Heart right ventricle (tissue), 16 donors: ENCODE measurements at regions not wholly inside any gene's neighbourhood (a gene's known extent, or its start where the extent isn't known, plus 50 kb on each side); places are given as distances from the start of the nearest gene placed in this dataset.

Experiments used
- ATAC-seq, 8 donors: fragments of 200-7000 bp; cut with Tn5 transposase; one replicate each; pipeline ENCODE4 v1.9.1; 2020; ENCODE audit warnings: mild to moderate bottlenecking in 8 of 8, moderate library complexity in 8 of 8, moderate number of reproducible peaks in 1 of 8
- DNase-seq, 2 donors: peaks; one replicate each; pipeline ENCODE4 v3.0.0-alpha.2; 2020
- H3K27ac ChIP-seq, 10 donors: fragments of 200-600 bp; sonication (generic) in 2 of 10; one replicate each; pipeline versions ENCODE4 v1.5.0 to v1.8.0; 2020 to 2022; ENCODE audit warnings: mild to moderate bottlenecking in 3 of 10
- H3K27me3 ChIP-seq, 7 donors: fragments of 200-600 bp; one replicate each; pipeline ENCODE4 v1.8.0; 2021 to 2022; ENCODE audit warnings: mild to moderate bottlenecking in 2 of 7
- H3K36me3 ChIP-seq, 9 donors: fragments of 200-600 bp; sonication (generic) in 1 of 9; one replicate each; pipeline versions ENCODE4 v1.5.0 to v1.8.0; 2020 to 2022; ENCODE audit warnings: mild to moderate bottlenecking in 2 of 9
- H3K4me1 ChIP-seq, 9 donors: fragments of 200-600 bp; sonication (generic) in 1 of 9; one replicate each; pipeline versions ENCODE4 v1.5.0 to v1.8.0; 2020 to 2022; ENCODE audit warnings: mild to moderate bottlenecking in 4 of 9
- H3K4me3 ChIP-seq, 10 donors: fragments of 200-600 bp; sonication (generic) in 2 of 10; one replicate each; pipeline versions ENCODE4 v1.5.0 to v1.8.0; 2020 to 2022; ENCODE audit warnings: mild to moderate bottlenecking in 7 of 10, moderate library complexity in 2 of 10
- H3K9me3 ChIP-seq, 11 donors: fragments of 200-600 bp in 10 of 11; sonication (generic) in 2 of 11; one replicate each; pipeline versions ENCODE4 v1.5.0 to v1.8.0; 2013 to 2022; ENCODE audit warnings: mild to moderate bottlenecking in 2 of 11, control low read depth in 1 of 11, moderate library complexity in 1 of 11
- WGBS, 2 donors: extraction: QIAGEN DNeasy Blood & Tissue Kit; methylation state at CpG; one replicate each; pipeline ENCODE4 v1.1.7; 2013; ENCODE audit warnings: inconsistent platforms in 1 of 2; 5-methylcytosine and 5-hydroxymethylcytosine counted together
- intact Hi-C, 10 donors: fragments of 100-400 bp; cut with DNase I; formaldehyde crosslinking; loops; one replicate each; pipeline versions ENCODE4 v1.11.1 to v1.14.2; 2022
- TF ChIP-seq, protein P1 (sequence below), 9 donors: fragments of 200-600 bp; sonication (generic) in 2 of 9; IDR thresholded peaks; one replicate each; pipeline versions ENCODE4 v1.5.0 to v1.8.0; 2021 to 2022; ENCODE audit warnings: antibody characterized with exemption in 9 of 9, mild to moderate bottlenecking in 5 of 9, moderate library complexity in 1 of 9
- donor health status: Arrhythmogenic right ventricular cardiomyopathy.
- donor health status: ischemic (EF 13 %, LVEDD 7.1; RV severe dilation, severe dysfunction).
- donor health status: healthy with polysubstance abuse.
- donor health status: DM: no; HTN: yes; CAD: no.
- donor health status: DM: no; HTN: no; CAD: no.
- donor health status: ischemic (EF 25% LVEDD 6.9; RV normal size, moderate dysfunction).
- donor health status: ischemic (EF 25% LVEDD 5.7; RV mildly dilated, moderate dysfunction).
- donor health status: healthy.
- donor health status: DM: yes; HTN: yes; CAD: no.
- donor health status: Ischemic cardiomyopathy.
- donor health status: ischemic (EF 35%, LVEDD 5.7; RV mildly dilated, moderate dysfunction).
- donor health status: nonischemic (EF 11% LVEDD 7.7; RV severe dilation, severe dysfunction).
- donor health status: DM: yes; HTN: yes; CAD: no.
- donor health status: PGD.
- donor health status: ischemic (EF 29% LVEDD 5.4; RV normal size, mild dysfunction).
- donor health status: nonischemic (EF 23%, LVEDD 6.1; RV moderate dilation, normal function).

DNA sequence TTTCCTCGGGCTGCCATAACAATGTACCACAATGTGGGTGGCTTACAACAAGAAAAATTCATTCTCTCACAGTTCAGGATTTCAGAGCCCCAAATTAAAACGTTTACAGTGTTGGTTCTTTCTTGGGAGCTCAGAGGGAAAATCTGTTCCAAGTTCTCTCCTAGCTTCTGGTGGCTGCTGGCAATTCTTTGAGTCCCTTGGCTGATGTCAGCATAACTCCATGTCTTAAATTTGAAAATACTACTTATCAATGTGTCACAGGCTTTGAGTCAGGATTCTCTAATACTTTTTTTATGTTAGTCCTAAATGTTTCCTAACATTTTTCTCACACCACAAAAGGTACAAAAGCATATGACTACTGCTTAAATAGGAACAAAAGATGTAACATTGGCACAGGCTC, 198.4 kb upstream of the ATXN7L3B start:
- Histone ChIP-seq H3K4me3 (no peak overlapping the region), H3K27me3 (no peaks in the 10 kb centered on the region), H3K27ac (no peak overlapping the region), H3K9me3 (peaks cover 0 to 6% (median 0%) of the 10 kb centered on the region in 11 donors), H3K4me1 (no peaks in the 10 kb centered on the region), H3K36me3 (no peaks in the 10 kb centered on the region)
- TF ChIP-seq, protein P1, sequence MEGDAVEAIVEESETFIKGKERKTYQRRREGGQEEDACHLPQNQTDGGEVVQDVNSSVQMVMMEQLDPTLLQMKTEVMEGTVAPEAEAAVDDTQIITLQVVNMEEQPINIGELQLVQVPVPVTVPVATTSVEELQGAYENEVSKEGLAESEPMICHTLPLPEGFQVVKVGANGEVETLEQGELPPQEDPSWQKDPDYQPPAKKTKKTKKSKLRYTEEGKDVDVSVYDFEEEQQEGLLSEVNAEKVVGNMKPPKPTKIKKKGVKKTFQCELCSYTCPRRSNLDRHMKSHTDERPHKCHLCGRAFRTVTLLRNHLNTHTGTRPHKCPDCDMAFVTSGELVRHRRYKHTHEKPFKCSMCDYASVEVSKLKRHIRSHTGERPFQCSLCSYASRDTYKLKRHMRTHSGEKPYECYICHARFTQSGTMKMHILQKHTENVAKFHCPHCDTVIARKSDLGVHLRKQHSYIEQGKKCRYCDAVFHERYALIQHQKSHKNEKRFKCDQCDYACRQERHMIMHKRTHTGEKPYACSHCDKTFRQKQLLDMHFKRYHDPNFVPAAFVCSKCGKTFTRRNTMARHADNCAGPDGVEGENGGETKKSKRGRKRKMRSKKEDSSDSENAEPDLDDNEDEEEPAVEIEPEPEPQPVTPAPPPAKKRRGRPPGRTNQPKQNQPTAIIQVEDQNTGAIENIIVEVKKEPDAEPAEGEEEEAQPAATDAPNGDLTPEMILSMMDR (IDR thresholded peaks at IDR 0.05) = no peak
- 35 to 48% methylated on average over 2 of the region's 2 CpGs for WGBS, 2 donors
- no peak for DNase-seq
- ATAC-seq = no peak
- intact Hi-C loops = no loop called here

DNA sequence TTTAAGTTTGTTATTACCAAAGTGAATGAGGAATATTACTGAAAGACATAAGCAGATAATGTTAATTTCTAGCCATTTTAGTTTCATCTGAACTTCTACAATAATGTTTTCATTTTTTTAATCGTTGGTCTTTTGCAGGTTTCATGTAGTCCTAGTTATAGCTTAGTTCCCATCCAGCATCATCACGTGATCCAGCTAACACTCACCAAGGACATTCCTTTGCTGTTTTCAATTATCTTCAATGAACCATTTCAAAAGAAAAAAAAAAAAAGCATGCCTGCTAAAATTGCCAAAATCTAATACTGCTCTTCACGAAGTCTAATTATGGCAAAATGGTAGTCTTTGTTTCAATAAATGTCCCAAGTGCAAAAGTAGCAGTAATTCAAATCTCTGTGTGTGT, 187.7 kb upstream of the ATXN7L3B start:
- DNase-seq = no peak
- no peaks in the 10 kb centered on the region for H3K4me1 ChIP-seq
- peaks cover 0 to 7% (median 0%) of the 10 kb centered on the region in 11 donors for H3K9me3 ChIP-seq
- WGBS, 2 donors = 72 to 80% methylated on average over 3 of the region's 3 CpGs
- no peaks in the 10 kb centered on the region for H3K27me3 ChIP-seq
- intact Hi-C loops = no loop called here
- ATAC-seq = no peak
- TF ChIP-seq, protein P1 (IDR thresholded peaks at IDR 0.05) = no peak
- H3K36me3 ChIP-seq = no peaks in the 10 kb centered on the region
- no peak overlapping the region for H3K27ac ChIP-seq
- no peak overlapping the region for H3K4me3 ChIP-seq

DNA sequence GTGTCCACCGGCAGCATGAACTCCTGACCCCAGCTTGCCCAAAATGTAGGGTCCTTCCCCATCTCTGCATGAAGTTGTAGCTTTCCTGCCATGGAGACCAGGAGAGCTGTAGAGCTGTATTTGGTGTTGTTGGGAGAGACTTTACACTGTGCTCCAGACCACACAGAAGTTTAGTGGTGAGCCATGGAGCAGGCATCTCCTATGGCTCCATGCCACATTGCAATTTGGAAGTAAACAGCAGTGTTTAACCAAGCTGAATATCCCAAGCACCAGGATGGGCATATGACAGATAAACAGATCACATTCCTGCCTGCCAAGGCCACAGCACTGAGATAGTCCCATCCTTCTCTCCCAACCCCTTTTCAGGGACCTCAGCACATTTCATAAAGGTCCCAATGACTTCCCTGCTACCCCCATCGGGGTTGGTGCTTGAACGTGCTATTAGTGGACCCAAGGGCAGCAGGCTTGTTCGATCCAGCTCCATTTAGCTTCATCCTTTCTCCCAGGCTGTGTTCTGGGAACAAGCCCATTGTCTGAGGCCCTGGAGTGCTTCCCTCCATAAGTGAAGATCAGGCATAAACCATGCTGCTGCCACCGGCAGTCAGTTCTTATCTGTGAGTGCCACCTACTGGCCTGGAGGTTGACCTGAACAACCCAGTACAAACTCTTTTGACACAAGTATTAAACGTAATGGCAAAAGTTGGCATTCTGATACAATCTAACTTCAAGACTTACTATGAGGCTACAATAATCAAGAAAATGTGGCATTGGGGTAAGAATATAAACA, 172.3 kb upstream of the ATXN7L3B start:
- Histone ChIP-seq H3K4me3 (no peak overlapping the region), H3K36me3 (no peaks in the 10 kb centered on the region), H3K27me3 (no peaks in the 10 kb centered on the region), H3K9me3 (peaks cover 0 to 5% (median 0%) of the 10 kb centered on the region in 11 donors), H3K4me1 (no peaks in the 10 kb centered on the region), H3K27ac (no peak overlapping the region)
- intact Hi-C loops = no loop called here
- TF ChIP-seq, protein P1 (IDR thresholded peaks at IDR 0.05) = peak in 2 of 9 donors; percentile 12 to 18
- no peak for ATAC-seq
- DNase-seq = no peak
- WGBS, 2 donors = 75 to 83% methylated on average over 6 of the region's 6 CpGs

DNA sequence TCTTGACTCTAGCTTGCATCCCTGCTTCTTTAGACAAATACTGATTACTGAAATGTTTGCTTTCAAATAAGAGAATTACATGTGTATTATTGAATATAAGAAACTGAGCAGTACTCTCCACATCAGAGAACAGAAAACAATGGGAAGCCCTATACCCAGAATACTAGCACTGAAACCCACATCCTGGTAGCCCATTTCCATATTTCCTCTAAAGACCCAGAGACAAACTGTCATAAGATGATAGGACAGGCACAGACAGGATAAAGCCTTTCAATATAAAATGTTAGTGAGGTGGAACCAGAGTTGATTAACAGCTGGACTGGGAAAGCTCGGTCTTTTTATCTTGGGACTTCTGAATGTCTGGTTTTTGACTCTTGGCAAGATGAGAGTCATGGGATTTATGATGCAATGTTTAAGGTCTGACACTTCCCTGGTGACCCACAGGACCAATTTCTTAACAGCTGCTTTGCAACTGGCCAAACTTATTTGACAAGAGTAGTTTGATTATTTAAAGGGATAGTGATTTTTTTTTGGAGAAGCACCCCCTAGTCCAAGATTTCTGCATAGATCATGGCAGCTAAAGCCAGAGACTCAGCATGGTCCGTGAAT, 166.9 kb upstream of the ATXN7L3B start:
- TF ChIP-seq, protein P1 (IDR thresholded peaks at IDR 0.05) = no peak
- Histone ChIP-seq H3K27ac (no peak overlapping the region), H3K27me3 (no peaks in the 10 kb centered on the region), H3K4me3 (no peak overlapping the region), H3K36me3 (no peaks in the 10 kb centered on the region), H3K9me3 (peaks cover 0 to 2% (median 0%) of the 10 kb centered on the region in 11 donors), H3K4me1 (no peaks in the 10 kb centered on the region)
- WGBS, 2 donors = 42 to 58% methylated on average over 2 of the region's 2 CpGs
- ATAC-seq (peak in 3 of 8 donors; percentile 38 to 74 (median 61)), DNase-seq (no peak)
- intact Hi-C loops = no loop called here
